WI38 (cell line): ENCODE measurements at regions not wholly inside any gene's neighbourhood (a gene's known extent, or its start where the extent isn't known, plus 50 kb on each side); places are given as distances from the start of the nearest gene placed in this dataset.

ENCODE experiments used
- H3K4me3 ChIP-seq: 2 replicates; pipeline ENCODE4 v1.5.1; 2011; ENCODE audit warnings: low read depth, mild to moderate bottlenecking, control low read depth, low read length
- CTCF ChIP-seq: IDR thresholded peaks from 2 replicates; pipeline ENCODE4 v1.5.1; 2012; ENCODE audit warnings: low read depth, mild to moderate bottlenecking, control low read depth, low read length

GRCh38 chr16:86414991-86415740 is 95.2 kb upstream of the FOXF1 start:
- no peak for TF ChIP-seq CTCF
- no peak overlapping the region for H3K4me3 ChIP-seq

DNA sequence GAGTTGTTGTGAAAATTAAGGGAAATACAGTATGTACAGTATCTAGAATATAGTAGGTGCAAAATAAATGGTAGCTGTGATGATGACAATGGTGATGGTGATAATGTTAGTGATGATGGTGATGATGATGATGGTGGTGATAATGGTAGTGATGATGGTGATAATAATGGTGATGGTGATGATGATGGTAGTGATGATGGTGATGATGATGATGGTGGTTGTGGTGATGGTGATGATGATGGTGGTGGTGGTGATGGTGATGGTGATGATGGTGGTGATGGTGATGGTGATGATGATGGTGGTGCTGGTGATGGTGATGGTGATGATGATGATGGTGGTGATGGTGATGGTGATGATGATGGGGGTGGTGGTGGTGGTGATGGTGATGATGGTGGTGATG is 91.3 kb upstream of the FOXF1 start:
- H3K4me3 ChIP-seq: no peak overlapping the region
- TF ChIP-seq CTCF: no peak

DNA sequence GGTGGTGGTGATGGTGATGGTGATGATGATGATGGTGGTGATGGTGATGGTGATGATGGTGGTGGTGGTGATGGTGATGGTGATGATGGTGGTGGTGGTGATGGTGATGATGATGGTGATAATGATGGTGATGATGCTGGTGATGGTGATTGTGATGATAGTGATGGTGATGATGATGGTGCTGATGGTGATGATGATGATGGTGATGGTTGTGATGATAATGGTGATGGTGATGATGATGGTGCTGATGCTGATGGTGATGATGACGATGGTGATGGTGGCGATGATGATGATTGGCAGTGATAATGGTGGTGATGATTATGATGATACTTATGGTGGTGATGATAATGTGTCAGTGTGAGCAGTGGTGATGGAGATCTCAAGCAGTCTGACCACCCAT is 90.8 kb upstream of the FOXF1 start:
- H3K4me3 ChIP-seq: no peak overlapping the region
- TF ChIP-seq CTCF: no peak

GRCh38 chr16:86421995-86422394 is 88.3 kb upstream of the FOXF1 start:
- H3K4me3 ChIP-seq: no peak overlapping the region
- TF ChIP-seq CTCF: no peak

GRCh38 chr16:86424398-86424797 is 85.9 kb upstream of the FOXF1 start:
- no peak overlapping the region for H3K4me3 ChIP-seq
- TF ChIP-seq CTCF: no peak

- H3K4me3 ChIP-seq: no peak overlapping the region
- no peak for TF ChIP-seq CTCF
Observed at GRCh38 chr16:86424985-86425384, 85.3 kb upstream of the FOXF1 start.

- no peak for TF ChIP-seq CTCF
- H3K4me3 ChIP-seq: no peak overlapping the region
Observed at GRCh38 chr16:86426063-86426642, 84.2 kb upstream of the FOXF1 start.
